SK-N-SH (cell line): ENCODE measurements at regions not wholly inside any gene's neighbourhood (a gene's known extent, or its start where the extent isn't known, plus 50 kb on each side); places are given as distances from the start of the nearest gene placed in this dataset.

ENCODE experiments used
- CTCF ChIA-PET: fragments of 300-600, 350-600 bp; formaldehyde crosslinking; extraction: SDS; loops from one replicate; lab custom pipeline; 2021; lab: Yijun Ruan, JAX
- POLR2A ChIA-PET: fragments of 350-600 bp; sonication (Branson Sonifier 250); formaldehyde crosslinking; extraction: SDS; loops from one replicate; lab custom pipeline; 2020; ENCODE audit warnings: antibody characterized with exemption, inconsistent platforms; lab: Yijun Ruan, JAX
- DNase-seq: peaks from one replicate; pipeline ENCODE4 v3.0.0; 2012
- H2AFZ ChIP-seq: fragments of 200-600 bp; sonication (generic); 2 replicates; pipeline ENCODE4 v1.8.1; 2016; ENCODE audit warnings: antibody characterized with exemption, mild to moderate bottlenecking, low read depth
- H3F3A ChIP-seq: fragments of 200-600 bp; sonication (generic); replicated peaks from 2 replicates; pipeline ENCODE3; 2016; ENCODE audit warnings: antibody characterized with exemption, mild to moderate bottlenecking; ENCODE audit not compliant: insufficient read depth
- H3K27ac ChIP-seq, 2 experiments: fragments of 200-500 bp in 1 of 2; fragments of 200-600 bp in 1 of 2; sonication (Bioruptor generic) in 1 of 2; sonication (generic), shearing (Covaris generic) in 1 of 2; 2 replicates each; pipeline versions ENCODE4 v1.5.1 to v1.6.1; 2014 to 2016; ENCODE audit warnings: low read depth in 2 of 2, inconsistent platforms in 1 of 2, low read length in 1 of 2, mild to moderate bottlenecking in 1 of 2, mixed read lengths in 1 of 2
- H3K27me3 ChIP-seq: fragments of 200-600 bp; sonication (generic), shearing (Covaris generic); 2 replicates; pipeline ENCODE4 v1.6.1; 2016; ENCODE audit warnings: mixed run types; ENCODE audit not compliant: insufficient read depth
- H3K36me3 ChIP-seq, 2 experiments: fragments of 200-500 bp in 1 of 2; fragments of 200-600 bp in 1 of 2; sonication (Bioruptor generic) in 1 of 2; sonication (generic) in 1 of 2; replicated peaks in 1 of 2; 2 replicates each; pipeline versions ENCODE3 to v1.5.1; 2014 to 2016; ENCODE audit warnings: low read length in 1 of 2, mild to moderate bottlenecking in 1 of 2; ENCODE audit not compliant: insufficient read depth in 2 of 2, control insufficient read depth in 1 of 2
- H3K4me1 ChIP-seq, 2 experiments: fragments of 200-500 bp in 1 of 2; fragments of 200-600 bp in 1 of 2; sonication (Bioruptor generic) in 1 of 2; sonication (generic), shearing (Covaris generic) in 1 of 2; 2 replicates each; pipeline versions ENCODE4 v1.5.1 to v1.6.1; 2014 to 2016; ENCODE audit warnings: low read depth in 1 of 2, low read length in 1 of 2, mixed run types in 1 of 2; ENCODE audit not compliant: insufficient read depth in 2 of 2, control insufficient read depth in 1 of 2
- H3K4me2 ChIP-seq: fragments of 200-600 bp; sonication (generic), shearing (Covaris generic); 2 replicates; pipeline ENCODE4 v1.6.1; 2017; ENCODE audit warnings: mixed run types
- H3K4me3 ChIP-seq, 2 experiments: fragments of 200-500 bp in 1 of 2; fragments of 200-600 bp in 1 of 2; sonication (Bioruptor generic) in 1 of 2; sonication (generic), shearing (Covaris generic) in 1 of 2; 2 replicates each; pipeline versions ENCODE4 v1.5.1 to v1.8.1; 2014 to 2016; ENCODE audit warnings: low read depth in 2 of 2, inconsistent platforms in 1 of 2, low read length in 1 of 2, mild to moderate bottlenecking in 1 of 2, mixed read lengths in 1 of 2, moderate library complexity in 1 of 2
- H3K79me2 ChIP-seq: fragments of 200-600 bp; sonication (generic); 2 replicates; pipeline ENCODE4 v1.8.1; 2017; ENCODE audit warnings: mild to moderate bottlenecking; ENCODE audit not compliant: insufficient read depth
- H3K9ac ChIP-seq: fragments of 200-600 bp; sonication (generic); 2 replicates; pipeline ENCODE4 v1.6.1; 2017; ENCODE audit warnings: mixed run types
- H3K9me2 ChIP-seq: fragments of 200-600 bp; sonication (generic); 2 replicates; pipeline ENCODE4 v1.6.1; 2017; ENCODE audit warnings: mixed run types
- H3K9me3 ChIP-seq: fragments of 200-600 bp; sonication (generic); 2 replicates; pipeline ENCODE4 v1.6.1; 2017; ENCODE audit warnings: mixed run types, mild to moderate bottlenecking, moderate library complexity
- H4K20me1 ChIP-seq: fragments of 200-600 bp; sonication (generic); 2 replicates; pipeline ENCODE4 v1.6.1; 2017; ENCODE audit warnings: mild to moderate bottlenecking, mixed run types; ENCODE audit not compliant: insufficient read depth
- CTCF ChIP-seq: fragments of 200-600 bp; sonication (generic); IDR thresholded peaks from 2 replicates; pipeline ENCODE4 v1.6.1; 2017; ENCODE audit warnings: antibody characterized with exemption, mild to moderate bottlenecking, moderate library complexity
- ELF1 ChIP-seq: IDR thresholded peaks from 2 replicates; pipeline ENCODE4 v1.4.0; 2012
- EP300 ChIP-seq, 2 experiments: IDR thresholded peaks; 2 replicates each; pipeline versions ENCODE4 v1.4.0 to v1.6.1; 2012; ENCODE audit warnings: borderline replicate concordance in 1 of 2, low read depth in 1 of 2, low read length in 1 of 2
- EZH2phosphoT487 ChIP-seq: fragments of 200-600 bp; sonication (generic); IDR thresholded peaks from 2 replicates; pipeline ENCODE4 v1.6.1; 2017; ENCODE audit warnings: low read depth, mixed run types, mild to moderate bottlenecking, antibody characterized with exemption, moderate library complexity, borderline replicate concordance
- FOXM1 ChIP-seq: IDR thresholded peaks from 2 replicates; pipeline ENCODE4 v1.4.0; 2012; ENCODE audit warnings: low read depth, mild to moderate bottlenecking
- JUND ChIP-seq: IDR thresholded peaks from 2 replicates; pipeline ENCODE4 v1.4.0; 2012
- MEF2A ChIP-seq: IDR thresholded peaks from 2 replicates; pipeline ENCODE4 v1.4.0; 2012; ENCODE audit warnings: low read depth, borderline replicate concordance
- NRF1 ChIP-seq: IDR thresholded peaks from 2 replicates; pipeline ENCODE4 v1.6.1; 2012; ENCODE audit warnings: low read depth, mild to moderate bottlenecking, low read length
- PBX3 ChIP-seq: IDR thresholded peaks from 2 replicates; pipeline ENCODE4; 2012
- RCOR1 ChIP-seq: fragments of 150-350 bp; IDR thresholded peaks from 2 replicates; pipeline ENCODE4 v1.6.1; 2017; ENCODE audit warnings: antibody characterized with exemption, low read length
- RFX5 ChIP-seq: IDR thresholded peaks from 2 replicates; pipeline ENCODE4 v1.6.1; 2012; ENCODE audit warnings: mild to moderate bottlenecking, improper control_type of control experiment, low read length
- RXRA ChIP-seq: IDR thresholded peaks from 2 replicates; pipeline ENCODE4 v1.4.0; 2012; ENCODE audit warnings: low read depth, mild to moderate bottlenecking, borderline replicate concordance
- SMC3 ChIP-seq: IDR thresholded peaks from 2 replicates; pipeline ENCODE4 v1.6.1; 2012; ENCODE audit warnings: low read depth, low read length, improper control_type of control experiment
- USF2 ChIP-seq: fragments of 150-350 bp; IDR thresholded peaks from 2 replicates; pipeline ENCODE4 v1.6.1; 2017; ENCODE audit warnings: antibody characterized with exemption, low read length, low read depth, borderline replicate concordance
- ZBTB33 ChIP-seq: IDR thresholded peaks from 2 replicates; pipeline ENCODE4 v1.4.0; 2012; ENCODE audit warnings: low read depth, borderline replicate concordance
- WGBS: methylation state at CpG from one replicate; pipeline ENCODE4 v1.1.6; 2017; ENCODE audit warnings: low lambda C conversion rate; 5-methylcytosine and 5-hydroxymethylcytosine counted together

GRCh38 chr13:33751151-33751550 lies 66.8 kb upstream of the RFC3 start:
- no peak for TF ChIP-seq ZBTB33
- no peak for TF ChIP-seq RFX5
- peak; percentile 13; the same call in 1 of the 2 replicates for TF ChIP-seq PBX3
- no peak for TF ChIP-seq SMC3
- no peak for TF ChIP-seq ELF1
- Histone ChIP-seq H3K4me3 (no peak overlapping the region), H3K27ac (no peak overlapping the region), H4K20me1 (no peaks in the 10 kb centered on the region), H2AFZ (no peak overlapping the region), H3K9me2 (no peaks in the 10 kb centered on the region), H3K4me1 (no peaks in the 10 kb centered on the region), H3K9me3 (no peaks in the 10 kb centered on the region), H3K9ac (no peak overlapping the region), H3F3A (no peaks in the 10 kb centered on the region), H3K27me3 (no peaks in the 10 kb centered on the region), H3K79me2 (no peaks in the 10 kb centered on the region), H3K36me3 (no peaks in the 10 kb centered on the region), H3K4me2 (no peak overlapping the region)
- ChIA-PET POLR2A (no interaction called here), CTCF (no interaction called here)
- 57% methylated on average over 2 of the region's 2 CpGs for WGBS
- no peak for DNase-seq

GRCh38 chr13:33752094-33752493 lies 65.9 kb upstream of the RFC3 start:
- no peaks in the 10 kb centered on the region for H3K36me3 ChIP-seq
- no peak overlapping the region for H3K4me2 ChIP-seq
- no peaks in the 10 kb centered on the region for H3K79me2 ChIP-seq
- no peak overlapping the region for H3K4me3 ChIP-seq
- no peaks in the 10 kb centered on the region for H4K20me1 ChIP-seq
- ChIA-PET POLR2A (no interaction called here), CTCF (interaction anchor here (0.6 to 1.7 kb wide), 2 partner anchors 21 to 28 kb away, joined by 3 to 4 read pairs; no protein-coding TSS in a partner anchor)
- no peaks in the 10 kb centered on the region for H3K27me3 ChIP-seq
- no peak for DNase-seq
- H3K27ac ChIP-seq, result no peak overlapping the region
- no peaks in the 10 kb centered on the region for H3K4me1 ChIP-seq
- H2AFZ ChIP-seq, result no peak overlapping the region
- TF ChIP-seq CTCF (no peak), EP300 (IDR thresholded peaks at IDR 0.05; ENCODE audit: borderline replicate concordance in 1 of 2, low read depth in 1 of 2, low read length in 1 of 2) (no peak), JUND (no peak), EZH2phosphoT487 (no peak), RXRA (no peak), PBX3 (no peak), NRF1 (no peak), RCOR1 (no peak), USF2 (no peak), MEF2A (no peak), FOXM1 (no peak)
- TF ChIP-seq, all 33 proteins: peak for 0
- H3K9ac ChIP-seq, result no peak overlapping the region
- H3K9me2 ChIP-seq, result no peaks in the 10 kb centered on the region
- H3K9me3 ChIP-seq, result no peaks in the 10 kb centered on the region
- H3F3A ChIP-seq, result no peaks in the 10 kb centered on the region
